Neuronal stem cell (in vitro differentiated cells): ENCODE measurements at regions not wholly inside any gene's neighbourhood (a gene's known extent, or its start where the extent isn't known, plus 50 kb on each side); places are given as distances from the start of the nearest gene placed in this dataset.

Experiments
- DNase-seq: peaks from one replicate; pipeline ENCODE4 v3.0.0-alpha.2; 2013; ENCODE audit warnings: low spot score
- H2AFZ ChIP-seq: one replicate; pipeline ENCODE4 v1.6.1; 2013; ENCODE audit warnings: mild to moderate bottlenecking, low read length, inconsistent platforms
- H2AK5ac ChIP-seq: 2 replicates; pipeline ENCODE4 v1.6.1; 2013; ENCODE audit warnings: low read depth, mild to moderate bottlenecking, inconsistent platforms, low read length, moderate library complexity, mixed read lengths
- H2BK120ac ChIP-seq: 2 replicates; pipeline ENCODE4 v1.6.1; 2013; ENCODE audit warnings: low read depth, mild to moderate bottlenecking, inconsistent platforms, low read length, moderate library complexity, mixed read lengths
- H2BK12ac ChIP-seq: one replicate; pipeline ENCODE4 v1.6.1; 2013; ENCODE audit warnings: low read length, inconsistent platforms
- H2BK15ac ChIP-seq: 2 replicates; pipeline ENCODE4 v1.6.1; 2013; ENCODE audit warnings: mild to moderate bottlenecking, low read length, inconsistent platforms, mixed read lengths
- H2BK5ac ChIP-seq: one replicate; pipeline ENCODE4 v1.6.1; 2013; ENCODE audit warnings: inconsistent platforms, mild to moderate bottlenecking, low read length, moderate library complexity
- H3K14ac ChIP-seq: one replicate; pipeline ENCODE4 v1.6.1; 2013; ENCODE audit warnings: low read length, inconsistent platforms
- H3K18ac ChIP-seq: 2 replicates; pipeline ENCODE4 v1.6.1; 2013; ENCODE audit warnings: low read length, inconsistent platforms
- H3K23ac ChIP-seq: 2 replicates; pipeline ENCODE4 v1.6.1; 2013; ENCODE audit warnings: low read depth, mild to moderate bottlenecking, mixed read lengths, low read length, inconsistent platforms; ENCODE audit not compliant: poor library complexity
- H3K27ac ChIP-seq: replicated peaks from 3 replicates; pipeline ENCODE4 v1.5.1; 2013; ENCODE audit warnings: low read length, inconsistent platforms
- H3K27me3 ChIP-seq, 3 experiments: 2 replicates each; pipeline ENCODE4 v1.6.1; 2013; ENCODE audit warnings: low read length in 3 of 3, mild to moderate bottlenecking in 2 of 3, inconsistent platforms in 1 of 3, low read depth in 1 of 3, mixed read lengths in 1 of 3, moderate library complexity in 1 of 3; ENCODE audit not compliant: control insufficient read depth in 3 of 3, insufficient read depth in 3 of 3
- H3K36me3 ChIP-seq, 2 donors: replicated peaks in 1 of 2; 2 replicates each; pipeline ENCODE4 v1.6.1; 2013; ENCODE audit warnings: low read length in 2 of 2; ENCODE audit not compliant: control insufficient read depth in 2 of 2, insufficient read depth in 2 of 2
- H3K4ac ChIP-seq: 2 replicates; pipeline ENCODE4 v1.6.1; 2013; ENCODE audit warnings: inconsistent platforms, mild to moderate bottlenecking, low read length, moderate library complexity
- H3K4me1 ChIP-seq, 2 donors: 1 replicate in 1 of 2; 2 replicates in 1 of 2; pipeline ENCODE4 v1.6.1; 2013; ENCODE audit warnings: low read length in 2 of 2, low read depth in 1 of 2; ENCODE audit not compliant: control insufficient read depth in 2 of 2, insufficient read depth in 1 of 2
- H3K4me2 ChIP-seq: one replicate; pipeline ENCODE4 v1.6.1; 2013; ENCODE audit warnings: mild to moderate bottlenecking, low read length, inconsistent platforms; ENCODE audit not compliant: insufficient read depth, poor library complexity, severe bottlenecking
- H3K4me3 ChIP-seq, 2 donors: 2 replicates each; pipeline ENCODE4 v1.5.1; 2013; ENCODE audit warnings: low read length in 2 of 2, mild to moderate bottlenecking in 2 of 2, inconsistent platforms in 1 of 2, moderate library complexity in 1 of 2
- H3K79me1 ChIP-seq: one replicate; pipeline ENCODE4 v1.6.1; 2013; ENCODE audit warnings: low read depth, mild to moderate bottlenecking, inconsistent platforms, low read length, moderate library complexity
- H3K9ac ChIP-seq: one replicate; pipeline ENCODE4 v1.6.1; 2013; ENCODE audit warnings: mild to moderate bottlenecking, low read depth, low read length, inconsistent platforms; ENCODE audit not compliant: poor library complexity
- H3K9me3 ChIP-seq, 2 donors: replicated peaks in 1 of 2; 2 replicates each; pipeline versions ENCODE3 to v1.6.1; 2013; ENCODE audit warnings: low read length in 2 of 2, mild to moderate bottlenecking in 2 of 2, inconsistent platforms in 1 of 2, low read depth in 1 of 2, mixed read lengths in 1 of 2, moderate library complexity in 1 of 2; ENCODE audit not compliant: control insufficient read depth in 2 of 2, insufficient read depth in 1 of 2
- H4K8ac ChIP-seq: one replicate; pipeline ENCODE4 v1.6.1; 2013; ENCODE audit warnings: low read depth, mild to moderate bottlenecking, inconsistent platforms, low read length, moderate library complexity
- H4K91ac ChIP-seq: one replicate; pipeline ENCODE4 v1.6.1; 2013; ENCODE audit warnings: low read length, low read depth, mild to moderate bottlenecking, inconsistent platforms; ENCODE audit not compliant: poor library complexity
- WGBS, 2 donors: extraction: QIAGEN DNeasy Blood & Tissue Kit; methylation state at CpG; one replicate each; pipeline ENCODE4 v1.1.7; 2013; ENCODE audit warnings: missing lambda C conversion rate in 2 of 2, mixed read lengths in 1 of 2; ENCODE audit not compliant: insufficient read length in 2 of 2, insufficient replicate concordance in 1 of 2; ENCODE audit errors: extremely low coverage in 2 of 2; 5-methylcytosine and 5-hydroxymethylcytosine counted together

- H3K27me3 ChIP-seq, result no peaks in the 10 kb centered on the region
- WGBS, 2 donors, result 100% methylated on average over 1 of the region's 8 CpGs
- no peaks in the 10 kb centered on the region for H3K9me3 ChIP-seq
- H2BK15ac ChIP-seq, result no peak overlapping the region
- H2AFZ ChIP-seq, result no peak overlapping the region
- H3K79me1 ChIP-seq, result no peaks in the 10 kb centered on the region
- H3K14ac ChIP-seq, result no peak overlapping the region
- no peak overlapping the region for H4K8ac ChIP-seq
- H3K4me2 ChIP-seq, result no peak overlapping the region
- no peak overlapping the region for H3K4me3 ChIP-seq
- no peak overlapping the region for H3K9ac ChIP-seq
- DNase-seq, result no peak
- no peak overlapping the region for H3K23ac ChIP-seq
- no peak overlapping the region for H2BK12ac ChIP-seq
- H3K27ac ChIP-seq, result no peak overlapping the region
- H2BK5ac ChIP-seq, result no peak overlapping the region
- H3K36me3 ChIP-seq, result no peaks in the 10 kb centered on the region
- H2BK120ac ChIP-seq, result no peak overlapping the region
- H3K4me1 ChIP-seq, result no peaks in the 10 kb centered on the region
- no peak overlapping the region for H3K18ac ChIP-seq
- H2AK5ac ChIP-seq, result no peak overlapping the region
- H3K4ac ChIP-seq, result no peak overlapping the region
- no peak overlapping the region for H4K91ac ChIP-seq
These were observed 1041.6 kb upstream of the PRKX start for GRCh38 chrX:4754878-4755604.

GRCh38 chrX:4741024-4741423 lies 1027.6 kb upstream of the PRKX start:
- no peak overlapping the region for H4K8ac ChIP-seq
- no peak overlapping the region for H2BK15ac ChIP-seq
- H3K9me3 ChIP-seq, result no peaks in the 10 kb centered on the region
- H2BK5ac ChIP-seq, result no peak overlapping the region
- H3K9ac ChIP-seq, result no peak overlapping the region
- peak overlapping the region; percentile 77 for H2AFZ ChIP-seq
- H3K79me1 ChIP-seq, result no peaks in the 10 kb centered on the region
- H3K23ac ChIP-seq, result no peak overlapping the region
- H3K36me3 ChIP-seq, result no peaks in the 10 kb centered on the region
- no peak overlapping the region for H3K27ac ChIP-seq
- H2BK120ac ChIP-seq, result no peak overlapping the region
- H3K18ac ChIP-seq, result no peak overlapping the region
- no peak overlapping the region for H3K14ac ChIP-seq
- no CpG with 5 or more reads among the region's 5 CpGs for WGBS, 2 donors
- DNase-seq, result no peak
- no peaks in the 10 kb centered on the region for H3K27me3 ChIP-seq
- H2AK5ac ChIP-seq, result no peak overlapping the region
- H3K4me1 ChIP-seq, result no peaks in the 10 kb centered on the region
- H4K91ac ChIP-seq, result no peak overlapping the region
- no peak overlapping the region for H3K4ac ChIP-seq
- H3K4me2 ChIP-seq, result no peak overlapping the region
- H3K4me3 ChIP-seq, result no peak overlapping the region
- H2BK12ac ChIP-seq, result no peak overlapping the region

GRCh38 chrX:4735299-4735698 lies 1021.9 kb upstream of the PRKX start:
- no peaks in the 10 kb centered on the region for H3K79me1 ChIP-seq
- H2BK5ac ChIP-seq, result no peak overlapping the region
- H3K27ac ChIP-seq, result no peak overlapping the region
- H3K9me3 ChIP-seq, result no peaks in the 10 kb centered on the region
- no peak overlapping the region for H2BK15ac ChIP-seq
- no peak overlapping the region for H3K4me2 ChIP-seq
- no peak overlapping the region for H2AK5ac ChIP-seq
- H2BK120ac ChIP-seq, result no peak overlapping the region
- no peak overlapping the region for H3K23ac ChIP-seq
- H2BK12ac ChIP-seq, result no peak overlapping the region
- 100% methylated on average over 2 of the region's 2 CpGs for WGBS, 2 donors
- H3K4me3 ChIP-seq, result no peak overlapping the region
- no peaks in the 10 kb centered on the region for H3K27me3 ChIP-seq
- H3K36me3 ChIP-seq, result no peaks in the 10 kb centered on the region
- no peak overlapping the region for H3K14ac ChIP-seq
- H3K9ac ChIP-seq, result no peak overlapping the region
- H2AFZ ChIP-seq, result no peak overlapping the region
- no peak overlapping the region for H4K91ac ChIP-seq
- no peak overlapping the region for H3K18ac ChIP-seq
- no peak for DNase-seq
- H3K4me1 ChIP-seq, result no peaks in the 10 kb centered on the region
- H4K8ac ChIP-seq, result no peak overlapping the region
- no peak overlapping the region for H3K4ac ChIP-seq

DNA sequence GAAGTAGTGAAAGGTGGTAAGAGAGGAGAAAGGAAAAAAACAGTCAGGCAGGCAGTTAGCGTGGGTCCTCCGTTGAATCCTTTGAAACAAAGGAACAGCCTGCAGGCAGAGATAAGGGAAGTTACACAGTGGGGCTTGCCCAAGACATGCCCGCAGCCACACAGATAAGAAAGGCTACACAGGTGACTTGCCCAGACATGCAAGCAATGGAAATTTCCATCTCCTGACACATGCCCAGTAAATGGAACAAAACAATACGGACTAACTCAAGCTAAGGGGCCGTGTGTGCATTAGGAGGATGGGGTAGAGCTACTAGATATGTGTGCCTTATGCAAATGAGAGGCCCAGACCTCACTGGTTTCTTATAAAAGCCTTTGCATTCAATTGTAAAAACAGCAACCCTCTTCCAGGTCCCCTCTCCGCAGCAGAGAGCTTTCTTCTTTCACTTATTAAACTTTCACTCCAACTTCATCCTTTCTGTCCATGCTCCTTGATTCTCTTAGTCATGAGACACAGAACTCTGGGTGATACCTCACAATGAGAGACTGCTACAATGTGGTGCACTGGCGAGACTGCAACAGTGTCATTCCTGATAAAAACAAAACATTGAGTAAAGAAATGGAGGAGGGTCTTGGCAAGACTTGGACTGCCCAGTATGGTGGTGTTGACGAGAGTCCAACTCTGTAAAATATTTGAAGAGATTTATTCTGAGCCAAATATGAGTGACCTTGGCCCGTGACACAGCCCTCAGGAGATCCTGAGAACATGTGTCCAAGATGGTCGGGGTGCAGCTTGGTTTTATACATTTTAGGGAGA lies 997.4 kb upstream of the PRKX start:
- H3K4me2 ChIP-seq, result no peak overlapping the region
- no peak overlapping the region for H3K23ac ChIP-seq
- WGBS, 2 donors, result no CpG with 5 or more reads among the region's 10 CpGs
- H3K9me3 ChIP-seq, result no peaks in the 10 kb centered on the region
- no peak overlapping the region for H3K14ac ChIP-seq
- H3K4me3 ChIP-seq, result no peak overlapping the region
- no peak overlapping the region for H2BK12ac ChIP-seq
- no peak overlapping the region for H2BK120ac ChIP-seq
- no peak overlapping the region for H3K4ac ChIP-seq
- no peaks in the 10 kb centered on the region for H3K4me1 ChIP-seq
- no peaks in the 10 kb centered on the region for H3K27me3 ChIP-seq
- no peak overlapping the region for H4K8ac ChIP-seq
- DNase-seq, result no peak
- no peak overlapping the region for H4K91ac ChIP-seq
- peak overlapping the region; percentile 80 for H2AFZ ChIP-seq
- H3K27ac ChIP-seq, result peak overlapping the region; percentile 36
- no peaks in the 10 kb centered on the region for H3K36me3 ChIP-seq
- H2BK15ac ChIP-seq, result no peak overlapping the region
- H2BK5ac ChIP-seq, result no peak overlapping the region
- H2AK5ac ChIP-seq, result no peak overlapping the region
- no peak overlapping the region for H3K18ac ChIP-seq
- H3K79me1 ChIP-seq, result no peaks in the 10 kb centered on the region
- H3K9ac ChIP-seq, result no peak overlapping the region
